ENCODE measurements at regions not wholly inside any gene's neighbourhood (a gene's known extent, or its start where the extent isn't known, plus 50 kb on each side); places are given as distances from the start of the nearest gene placed in this dataset.

- no peaks in the 10 kb centered on the region for H4K20me1 ChIP-seq (ENCODE audit: low read length)
- H3K9me2 ChIP-seq (replicated peaks; ENCODE audit: low read length): no peaks in the 10 kb centered on the region
- H3K4me1 ChIP-seq (ENCODE audit: insufficient read depth, low read length): 0 out of 2 replicates have a peak, but pooled peaks cover 7% of the 10 kb centered on the region
- DNase-seq (no peak), ATAC-seq (no peak)
- H3K36me3 ChIP-seq (ENCODE audit: low read depth, low read length): no peaks in the 10 kb centered on the region
- no peak for TF ChIP-seq CTCF (conservative IDR thresholded peaks at IDR 0.05; ENCODE audit: low read depth, low read length)
- ChIA-PET CTCF (no interaction called here), POLR2A (ENCODE audit: unreplicated experiment) (no interaction called here)
- intact Hi-C loops (cut with micrococcal nuclease): no loop called here
- no peak overlapping the region for H3K27ac ChIP-seq (ENCODE audit: low read length)
- no peaks in the 10 kb centered on the region for H3K27me3 ChIP-seq (ENCODE audit: low read length)
- BruUV-seq (replicated peaks): no TSS peak
- H3K4me2 ChIP-seq (ENCODE audit: low read length): no peak overlapping the region
- H2AFZ ChIP-seq (ENCODE audit: low read length): no peak overlapping the region
- H3K9me3 ChIP-seq (ENCODE audit: low read length): 0 out of 2 replicates have a peak, but pooled peaks cover 3% of the 10 kb centered on the region
- no peak overlapping the region for H3K9ac ChIP-seq (ENCODE audit: low read length)
- no peak overlapping the region for H3K4me3 ChIP-seq (ENCODE audit: low read length)
- no peaks in the 10 kb centered on the region for H3F3A ChIP-seq (ENCODE audit: low read length, unreplicated experiment)
- H3K79me2 ChIP-seq (ENCODE audit: low read length): no peaks in the 10 kb centered on the region
Measured at GRCh38 chr11:92297567-92298553, 73.2 kb downstream of the FAT3 start.

- no peak overlapping the region for H3K4me3 ChIP-seq (ENCODE audit: low read length)
- POLR2A ChIA-PET (ENCODE audit: unreplicated experiment): no interaction called here
- no peaks in the 10 kb centered on the region for H3K9me2 ChIP-seq (replicated peaks; ENCODE audit: low read length)
- no peaks in the 10 kb centered on the region for H3K36me3 ChIP-seq (ENCODE audit: low read depth, low read length)
- CTCF ChIA-PET: no interaction called here
- no peak for DNase-seq
- H3K4me2 ChIP-seq (ENCODE audit: low read length): no peak overlapping the region
- H2AFZ ChIP-seq (ENCODE audit: low read length): no peak overlapping the region
- no peak overlapping the region for H3K27ac ChIP-seq (ENCODE audit: low read length)
- ATAC-seq: no peak
- intact Hi-C loops (cut with micrococcal nuclease): no loop called here
- H4K20me1 ChIP-seq (ENCODE audit: low read length): no peaks in the 10 kb centered on the region
- no peak overlapping the region for H3K9ac ChIP-seq (ENCODE audit: low read length)
- H3K9me3 ChIP-seq (ENCODE audit: low read length): 0 out of 2 replicates have a peak, but pooled peaks cover 8% of the 10 kb centered on the region
- H3K79me2 ChIP-seq (ENCODE audit: low read length): no peaks in the 10 kb centered on the region
- H3K27me3 ChIP-seq (ENCODE audit: low read length): no peaks in the 10 kb centered on the region
- TF ChIP-seq EZH2 (IDR thresholded peaks at IDR 0.05; ENCODE audit: low read length, unreplicated experiment) (no peak), EZH2phosphoT487 (IDR thresholded peaks at IDR 0.05; ENCODE audit: borderline replicate concordance, low read length) (no peak), CTCF (conservative IDR thresholded peaks at IDR 0.05; ENCODE audit: low read depth, low read length) (no peak)
- H3F3A ChIP-seq (ENCODE audit: low read length, unreplicated experiment): no peaks in the 10 kb centered on the region
- no peaks in the 10 kb centered on the region for H3K4me1 ChIP-seq (ENCODE audit: insufficient read depth, low read length)
- BruUV-seq (replicated peaks): no TSS peak
Measured at GRCh38 chr11:92300876-92301275, 76.3 kb downstream of the FAT3 start.

GRCh38 chr11:92302770-92303169 lies 78.2 kb downstream of the FAT3 start:
- ATAC-seq: no peak
- CTCF ChIA-PET: no interaction called here
- Histone ChIP-seq H3K4me2 (ENCODE audit: low read length) (no peak overlapping the region), H3F3A (ENCODE audit: low read length, unreplicated experiment) (no peaks in the 10 kb centered on the region), H2AFZ (ENCODE audit: low read length) (no peak overlapping the region), H3K36me3 (ENCODE audit: low read depth, low read length) (no peaks in the 10 kb centered on the region), H4K20me1 (ENCODE audit: low read length) (no peaks in the 10 kb centered on the region), H3K27me3 (ENCODE audit: low read length) (no peaks in the 10 kb centered on the region), H3K79me2 (ENCODE audit: low read length) (no peaks in the 10 kb centered on the region), H3K4me1 (ENCODE audit: insufficient read depth, low read length) (no peaks in the 10 kb centered on the region), H3K9me3 (ENCODE audit: low read length) (0 out of 2 replicates have a peak, but pooled peaks cover 4% of the 10 kb centered on the region), H3K4me3 (ENCODE audit: low read length) (no peak overlapping the region), H3K9me2 (replicated peaks; ENCODE audit: low read length) (no peaks in the 10 kb centered on the region), H3K27ac (ENCODE audit: low read length) (no peak overlapping the region), H3K9ac (ENCODE audit: low read length) (no peak overlapping the region)
- no peak for DNase-seq
- intact Hi-C loops (cut with micrococcal nuclease): no loop called here
- TF ChIP-seq EZH2 (IDR thresholded peaks at IDR 0.05; ENCODE audit: low read length, unreplicated experiment) (no peak), CTCF (conservative IDR thresholded peaks at IDR 0.05; ENCODE audit: low read depth, low read length) (no peak), EZH2phosphoT487 (IDR thresholded peaks at IDR 0.05; ENCODE audit: borderline replicate concordance, low read length) (no peak)
- POLR2A ChIA-PET (ENCODE audit: unreplicated experiment): no interaction called here
- BruUV-seq (replicated peaks): no TSS peak
